ENCODE measurements at regions not wholly inside any gene's neighbourhood (a gene's known extent, or its start where the extent isn't known, plus 50 kb on each side); places are given as distances from the start of the nearest gene placed in this dataset.

DNA sequence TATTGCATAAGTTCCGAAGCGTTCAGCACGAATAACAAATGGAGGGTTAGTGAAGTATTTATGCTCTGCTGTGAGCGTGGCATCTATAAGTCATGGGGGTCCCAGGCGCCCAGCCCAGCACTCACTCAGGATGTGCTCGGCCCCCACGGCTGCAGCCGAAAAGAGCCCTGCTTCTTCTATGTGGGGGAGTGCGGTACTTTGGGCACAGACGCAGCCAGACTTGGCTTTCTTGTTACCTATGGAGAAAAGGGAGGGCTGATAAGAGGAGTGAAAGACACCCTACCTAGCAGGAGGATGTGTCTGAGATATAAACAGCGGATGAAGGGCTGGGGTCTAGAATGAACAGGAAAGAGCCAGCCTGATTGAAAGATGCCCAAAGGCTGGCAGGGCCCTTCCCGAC, 51.4 kb downstream of the MRPL36 start:
- no peaks in the 10 kb centered on the region for H3K36me3 Mint-ChIP-seq
- H3K9me3 Mint-ChIP-seq, result no peaks in the 10 kb centered on the region
- DNase-seq (ENCODE audit: extremely low spot score, unreplicated experiment), result no peak
- peaks cover 6% of the 10 kb centered on the region for H3K27me3 Mint-ChIP-seq
- H3K27ac Mint-ChIP-seq, result no peak overlapping the region
- no peak overlapping the region for H3K4me3 Mint-ChIP-seq
- H3K4me1 Mint-ChIP-seq (ENCODE audit: unreplicated experiment), result no peaks in the 10 kb centered on the region
- TF ChIP-seq, protein P1, sequence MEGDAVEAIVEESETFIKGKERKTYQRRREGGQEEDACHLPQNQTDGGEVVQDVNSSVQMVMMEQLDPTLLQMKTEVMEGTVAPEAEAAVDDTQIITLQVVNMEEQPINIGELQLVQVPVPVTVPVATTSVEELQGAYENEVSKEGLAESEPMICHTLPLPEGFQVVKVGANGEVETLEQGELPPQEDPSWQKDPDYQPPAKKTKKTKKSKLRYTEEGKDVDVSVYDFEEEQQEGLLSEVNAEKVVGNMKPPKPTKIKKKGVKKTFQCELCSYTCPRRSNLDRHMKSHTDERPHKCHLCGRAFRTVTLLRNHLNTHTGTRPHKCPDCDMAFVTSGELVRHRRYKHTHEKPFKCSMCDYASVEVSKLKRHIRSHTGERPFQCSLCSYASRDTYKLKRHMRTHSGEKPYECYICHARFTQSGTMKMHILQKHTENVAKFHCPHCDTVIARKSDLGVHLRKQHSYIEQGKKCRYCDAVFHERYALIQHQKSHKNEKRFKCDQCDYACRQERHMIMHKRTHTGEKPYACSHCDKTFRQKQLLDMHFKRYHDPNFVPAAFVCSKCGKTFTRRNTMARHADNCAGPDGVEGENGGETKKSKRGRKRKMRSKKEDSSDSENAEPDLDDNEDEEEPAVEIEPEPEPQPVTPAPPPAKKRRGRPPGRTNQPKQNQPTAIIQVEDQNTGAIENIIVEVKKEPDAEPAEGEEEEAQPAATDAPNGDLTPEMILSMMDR (conservative IDR thresholded peaks at IDR 0.05), result no peak

DNA sequence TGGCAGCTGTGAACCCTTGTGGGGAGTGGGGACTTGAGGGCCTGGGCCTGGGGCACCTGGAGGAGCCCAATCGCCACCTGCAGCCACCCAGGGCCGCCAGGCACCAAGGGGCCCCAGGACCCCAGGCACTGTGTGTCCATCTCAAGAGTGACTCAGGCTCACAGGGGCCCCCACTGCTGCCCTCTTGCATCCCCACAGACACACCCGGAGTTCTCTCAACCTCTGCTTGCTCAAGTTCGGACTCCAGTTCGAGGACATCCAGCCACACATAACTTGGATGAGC, 51.9 kb downstream of the MRPL36 start:
- no peaks in the 10 kb centered on the region for H3K9me3 Mint-ChIP-seq
- H3K36me3 Mint-ChIP-seq, result no peaks in the 10 kb centered on the region
- no peak for DNase-seq (ENCODE audit: extremely low spot score, unreplicated experiment)
- no peak overlapping the region for H3K27ac Mint-ChIP-seq
- TF ChIP-seq, protein P1 (conservative IDR thresholded peaks at IDR 0.05), result no peak
- H3K4me1 Mint-ChIP-seq (ENCODE audit: unreplicated experiment), result no peaks in the 10 kb centered on the region
- H3K27me3 Mint-ChIP-seq, result peaks cover 5% of the 10 kb centered on the region
- no peak overlapping the region for H3K4me3 Mint-ChIP-seq

DNA sequence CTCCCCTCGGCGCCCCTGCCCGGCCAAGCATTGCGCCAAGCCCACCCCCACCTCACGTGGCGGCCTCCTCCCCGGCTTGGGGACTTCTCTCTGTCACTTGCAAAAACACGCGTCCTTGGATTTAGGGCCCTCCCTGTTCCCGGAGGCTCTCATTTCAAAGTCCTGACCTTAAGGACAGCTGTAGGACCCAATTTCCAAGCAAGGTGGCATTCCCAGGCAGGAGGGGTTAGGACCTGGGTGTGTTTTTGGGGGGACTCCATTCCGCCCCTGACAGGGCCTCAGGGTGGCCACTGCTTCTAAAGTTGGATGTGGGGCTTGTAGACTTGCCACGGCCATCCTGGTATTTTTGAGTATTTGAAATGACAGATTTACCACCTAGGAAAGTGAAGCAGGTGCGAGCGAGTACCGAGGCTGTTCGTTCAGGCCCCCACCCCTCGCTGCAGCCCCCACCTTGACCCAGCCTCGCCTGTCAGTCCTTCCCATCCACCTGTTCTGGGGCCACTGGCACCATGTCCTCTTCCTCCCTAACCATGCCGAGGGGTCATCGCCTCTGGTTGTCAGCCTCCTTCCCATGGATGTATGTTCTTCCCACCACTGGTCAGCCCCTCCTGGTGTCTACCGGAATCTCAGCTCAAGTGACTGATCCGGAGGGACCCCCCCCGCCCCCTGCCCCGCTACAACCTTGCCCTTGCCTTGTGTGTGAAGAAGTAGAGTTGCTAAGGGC, 52.4 kb downstream of the MRPL36 start:
- H3K4me3 Mint-ChIP-seq, result no peak overlapping the region
- H3K27me3 Mint-ChIP-seq, result peaks cover 5% of the 10 kb centered on the region
- H3K4me1 Mint-ChIP-seq (ENCODE audit: unreplicated experiment), result no peaks in the 10 kb centered on the region
- DNase-seq (ENCODE audit: extremely low spot score, unreplicated experiment), result peak; percentile 40
- H3K9me3 Mint-ChIP-seq, result peaks cover 2% of the 10 kb centered on the region
- H3K36me3 Mint-ChIP-seq, result peaks cover 2% of the 10 kb centered on the region
- TF ChIP-seq, protein P1 (conservative IDR thresholded peaks at IDR 0.05), result no peak
- no peak overlapping the region for H3K27ac Mint-ChIP-seq

DNA sequence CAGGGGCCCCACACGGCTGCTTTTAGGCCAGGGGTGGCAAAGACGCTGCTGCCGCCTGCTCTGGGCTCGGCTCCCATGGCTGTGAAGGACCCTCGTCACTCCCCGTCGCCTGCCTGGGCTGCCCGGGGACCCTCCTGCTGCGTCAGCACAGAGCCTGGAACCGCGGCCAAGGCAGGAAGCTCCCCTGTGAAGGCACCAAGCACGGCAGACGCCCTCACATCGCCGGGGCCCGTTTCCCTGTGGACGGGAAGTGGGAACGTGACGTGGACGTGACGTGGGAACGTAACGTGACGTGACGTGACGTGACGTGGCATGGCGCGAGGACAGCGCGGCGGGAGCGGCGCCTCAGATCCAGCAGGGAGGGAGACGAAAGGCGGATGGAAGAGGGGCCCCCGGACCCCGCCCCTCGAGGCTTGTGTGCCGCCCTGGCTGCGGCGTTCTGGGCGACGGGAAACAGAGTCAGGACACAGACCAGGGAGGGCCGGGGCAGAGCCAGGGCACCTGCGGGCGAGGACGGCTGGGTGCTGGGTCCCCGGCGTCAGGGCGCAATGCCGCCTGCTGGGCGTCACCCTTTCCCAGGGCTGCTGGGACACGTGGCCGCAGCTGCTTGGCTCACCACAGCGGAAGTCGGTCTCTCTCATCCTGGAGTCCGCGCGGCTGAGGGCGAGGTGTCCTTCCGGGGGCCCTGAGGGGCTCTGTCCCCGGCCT, 53.1 kb downstream of the MRPL36 start:
- peaks cover 5% of the 10 kb centered on the region for H3K27me3 Mint-ChIP-seq
- no peaks in the 10 kb centered on the region for H3K4me1 Mint-ChIP-seq (ENCODE audit: unreplicated experiment)
- peaks cover 5% of the 10 kb centered on the region for H3K9me3 Mint-ChIP-seq
- H3K36me3 Mint-ChIP-seq, result peaks cover 4% of the 10 kb centered on the region
- H3K4me3 Mint-ChIP-seq, result no peak overlapping the region
- peak; percentile 65 for DNase-seq (ENCODE audit: extremely low spot score, unreplicated experiment)
- TF ChIP-seq, protein P1 (conservative IDR thresholded peaks at IDR 0.05), result no peak
- H3K27ac Mint-ChIP-seq, result no peak overlapping the region

DNA sequence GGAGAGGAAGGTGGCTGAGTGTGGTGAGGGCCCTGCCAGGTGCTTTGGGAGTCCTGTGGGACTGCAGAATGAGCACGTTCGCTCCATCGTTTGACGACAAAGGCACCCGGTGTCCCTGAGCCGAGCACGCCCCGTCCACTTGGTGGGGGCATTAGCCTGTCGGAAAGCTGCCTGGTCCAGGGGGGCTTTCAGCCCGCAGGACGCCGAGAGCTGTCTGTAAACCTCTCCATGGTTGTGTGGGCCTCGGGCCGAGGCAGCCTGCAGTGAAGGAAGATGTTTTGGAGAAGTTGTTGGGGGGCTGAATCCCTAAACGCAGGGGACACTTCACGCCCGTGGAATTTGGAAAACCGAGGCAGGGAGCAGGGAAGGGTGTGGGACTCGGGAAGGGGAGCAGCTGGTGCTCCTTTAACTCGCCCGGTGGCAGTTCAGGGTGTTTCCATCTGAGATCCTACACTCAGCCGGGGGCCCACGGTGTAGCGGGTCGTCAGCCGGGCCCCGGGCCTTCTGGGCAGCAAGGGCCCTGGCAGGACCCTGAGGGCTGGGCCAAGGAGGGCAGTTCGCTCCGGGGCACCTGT, 53.8 kb downstream of the MRPL36 start:
- no peak overlapping the region for H3K27ac Mint-ChIP-seq
- H3K36me3 Mint-ChIP-seq, result peaks cover 4% of the 10 kb centered on the region
- DNase-seq (ENCODE audit: extremely low spot score, unreplicated experiment), result peak; percentile 61
- H3K4me1 Mint-ChIP-seq (ENCODE audit: unreplicated experiment), result no peaks in the 10 kb centered on the region
- peaks cover 6% of the 10 kb centered on the region for H3K9me3 Mint-ChIP-seq
- no peak overlapping the region for H3K4me3 Mint-ChIP-seq
- H3K27me3 Mint-ChIP-seq, result peaks cover 5% of the 10 kb centered on the region
- TF ChIP-seq, protein P1 (conservative IDR thresholded peaks at IDR 0.05), result no peak

Data from type B pancreatic cell (in vitro differentiated cells).